ENCODE measurements at regions not wholly inside any gene's neighbourhood (a gene's known extent, or its start where the extent isn't known, plus 50 kb on each side); places are given as distances from the start of the nearest gene placed in this dataset.

DNA sequence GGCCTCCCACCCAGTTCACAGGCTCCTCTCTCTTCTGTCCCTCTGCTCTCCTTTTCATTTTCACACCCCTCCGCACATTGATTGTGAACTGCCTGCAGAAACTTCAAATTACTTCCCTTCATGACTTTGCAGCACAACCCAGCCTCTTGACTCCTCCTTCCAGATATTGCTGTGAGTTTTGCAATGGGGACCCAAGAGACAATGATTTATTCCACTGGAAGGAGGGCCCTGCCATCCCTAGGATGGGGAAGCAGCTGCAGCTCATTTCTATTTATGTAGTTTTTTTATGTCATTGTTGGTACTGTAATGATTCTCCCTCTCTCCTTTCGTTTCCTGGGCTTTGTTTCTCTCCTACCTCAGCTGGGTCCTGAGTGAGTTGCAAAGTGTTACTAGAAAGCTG is 364.9 kb downstream of the ICE1 start:
- Histone ChIP-seq H3K9me3 (ENCODE audit: low read depth, low read length, poor library complexity, severe bottlenecking) (no peaks in the 10 kb centered on the region), H3K27me3 (replicated peaks; ENCODE audit: insufficient read depth, low read depth, low read length, poor library complexity) (peaks cover 4% of the 10 kb centered on the region), H3K27ac (ENCODE audit: low read depth, low read length, poor library complexity, severe bottlenecking) (no peak overlapping the region), H3K4me1 (ENCODE audit: insufficient read depth, low read length, poor library complexity, severe bottlenecking) (no peaks in the 10 kb centered on the region), H3K36me3 (ENCODE audit: insufficient read depth, low read length, poor library complexity, severe bottlenecking) (no peaks in the 10 kb centered on the region), H3K4me3 (ENCODE audit: low read depth, low read length, poor library complexity, severe bottlenecking) (no peak overlapping the region)
- DNase-seq (ENCODE audit: low spot score), result no peak
- BruUV-seq (replicated peaks), result no TSS peak
- ChIA-PET CTCF (no interaction called here), POLR2A (ENCODE audit: low non-redundant PET) (no interaction called here)
- intact Hi-C loops (cut with micrococcal nuclease; ENCODE audit: unreplicated experiment), result no loop called here
- TF ChIP-seq, protein P1, sequence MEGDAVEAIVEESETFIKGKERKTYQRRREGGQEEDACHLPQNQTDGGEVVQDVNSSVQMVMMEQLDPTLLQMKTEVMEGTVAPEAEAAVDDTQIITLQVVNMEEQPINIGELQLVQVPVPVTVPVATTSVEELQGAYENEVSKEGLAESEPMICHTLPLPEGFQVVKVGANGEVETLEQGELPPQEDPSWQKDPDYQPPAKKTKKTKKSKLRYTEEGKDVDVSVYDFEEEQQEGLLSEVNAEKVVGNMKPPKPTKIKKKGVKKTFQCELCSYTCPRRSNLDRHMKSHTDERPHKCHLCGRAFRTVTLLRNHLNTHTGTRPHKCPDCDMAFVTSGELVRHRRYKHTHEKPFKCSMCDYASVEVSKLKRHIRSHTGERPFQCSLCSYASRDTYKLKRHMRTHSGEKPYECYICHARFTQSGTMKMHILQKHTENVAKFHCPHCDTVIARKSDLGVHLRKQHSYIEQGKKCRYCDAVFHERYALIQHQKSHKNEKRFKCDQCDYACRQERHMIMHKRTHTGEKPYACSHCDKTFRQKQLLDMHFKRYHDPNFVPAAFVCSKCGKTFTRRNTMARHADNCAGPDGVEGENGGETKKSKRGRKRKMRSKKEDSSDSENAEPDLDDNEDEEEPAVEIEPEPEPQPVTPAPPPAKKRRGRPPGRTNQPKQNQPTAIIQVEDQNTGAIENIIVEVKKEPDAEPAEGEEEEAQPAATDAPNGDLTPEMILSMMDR (conservative IDR thresholded peaks at IDR 0.05; ENCODE audit: low read depth, low read length), result no peak
- TF ChIP-seq EZH2 (IDR thresholded peaks at IDR 0.05; ENCODE audit: borderline replicate concordance, low read depth, low read length, poor library complexity, severe bottlenecking), result no peak

DNA sequence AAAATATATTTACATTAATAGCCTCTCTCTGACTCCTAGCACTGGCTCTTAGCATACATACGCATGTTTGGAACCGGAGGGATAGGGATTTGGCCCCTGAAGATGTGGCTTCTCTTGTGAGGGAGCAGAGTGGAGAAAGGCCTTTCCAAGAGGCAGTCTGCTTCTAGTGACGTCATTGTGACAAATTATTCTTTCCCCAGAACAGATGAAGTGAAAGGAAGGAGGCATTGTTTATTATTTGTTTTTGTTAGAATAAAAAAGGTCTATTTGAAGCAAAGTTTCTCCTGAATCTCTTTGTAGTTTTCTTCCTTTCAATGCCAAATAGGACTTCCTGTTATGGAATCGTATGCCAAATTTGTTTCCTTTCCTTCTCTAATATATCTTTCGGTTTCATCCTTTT is 361.6 kb downstream of the ICE1 start:
- Histone ChIP-seq H3K27ac (ENCODE audit: low read depth, low read length, poor library complexity, severe bottlenecking) (no peak overlapping the region), H3K36me3 (ENCODE audit: insufficient read depth, low read length, poor library complexity, severe bottlenecking) (no peaks in the 10 kb centered on the region), H3K9me3 (ENCODE audit: low read depth, low read length, poor library complexity, severe bottlenecking) (no peaks in the 10 kb centered on the region), H3K27me3 (replicated peaks; ENCODE audit: insufficient read depth, low read depth, low read length, poor library complexity) (no peaks in the 10 kb centered on the region), H3K4me1 (ENCODE audit: insufficient read depth, low read length, poor library complexity, severe bottlenecking) (no peaks in the 10 kb centered on the region), H3K4me3 (ENCODE audit: low read depth, low read length, poor library complexity, severe bottlenecking) (no peak overlapping the region)
- TF ChIP-seq, protein P1 (conservative IDR thresholded peaks at IDR 0.05; ENCODE audit: low read depth, low read length), result no peak
- TF ChIP-seq EZH2 (IDR thresholded peaks at IDR 0.05; ENCODE audit: borderline replicate concordance, low read depth, low read length, poor library complexity, severe bottlenecking), result no peak
- DNase-seq (ENCODE audit: low spot score), result no peak
- POLR2A ChIA-PET (ENCODE audit: low non-redundant PET), result no interaction called here
- no TSS peak for BruUV-seq (replicated peaks)
- intact Hi-C loops (cut with micrococcal nuclease; ENCODE audit: unreplicated experiment), result no loop called here
- CTCF ChIA-PET, result no interaction called here

DNA sequence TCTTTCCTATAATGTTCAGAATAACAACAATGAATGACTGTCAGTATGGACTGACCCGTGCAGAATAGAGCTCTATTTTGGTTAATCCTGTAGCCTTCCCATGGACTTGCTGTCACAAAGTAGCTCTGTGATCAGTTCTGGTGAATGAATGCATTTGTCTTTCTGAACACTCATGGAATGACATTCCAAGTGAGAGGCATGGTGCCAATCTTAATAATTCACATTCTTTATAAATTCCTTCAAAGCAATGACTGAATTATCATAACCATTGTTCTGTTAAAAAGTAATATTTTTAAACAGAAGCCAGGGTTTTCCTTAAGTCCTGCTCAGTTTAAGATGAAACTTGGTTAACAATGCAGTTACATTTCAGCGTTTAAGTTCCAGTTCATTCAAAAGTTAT is 360.5 kb downstream of the ICE1 start:
- Histone ChIP-seq H3K9me3 (ENCODE audit: low read depth, low read length, poor library complexity, severe bottlenecking) (no peaks in the 10 kb centered on the region), H3K27me3 (replicated peaks; ENCODE audit: insufficient read depth, low read depth, low read length, poor library complexity) (no peaks in the 10 kb centered on the region), H3K36me3 (ENCODE audit: insufficient read depth, low read length, poor library complexity, severe bottlenecking) (no peaks in the 10 kb centered on the region), H3K4me3 (ENCODE audit: low read depth, low read length, poor library complexity, severe bottlenecking) (no peak overlapping the region), H3K27ac (ENCODE audit: low read depth, low read length, poor library complexity, severe bottlenecking) (no peak overlapping the region), H3K4me1 (ENCODE audit: insufficient read depth, low read length, poor library complexity, severe bottlenecking) (no peaks in the 10 kb centered on the region)
- ChIA-PET POLR2A (ENCODE audit: low non-redundant PET) (no interaction called here), CTCF (no interaction called here)
- no peak for DNase-seq (ENCODE audit: low spot score)
- intact Hi-C loops (cut with micrococcal nuclease; ENCODE audit: unreplicated experiment), result no loop called here
- TF ChIP-seq, protein P1 (conservative IDR thresholded peaks at IDR 0.05; ENCODE audit: low read depth, low read length), result no peak
- no peak for TF ChIP-seq EZH2 (IDR thresholded peaks at IDR 0.05; ENCODE audit: borderline replicate concordance, low read depth, low read length, poor library complexity, severe bottlenecking)
- BruUV-seq (replicated peaks), result no TSS peak
